Ovary (tissue), 3 donors: ENCODE measurements at regions not wholly inside any gene's neighbourhood (a gene's known extent, or its start where the extent isn't known, plus 50 kb on each side); places are given as distances from the start of the nearest gene placed in this dataset.
"Not testable (repeated sequence)": the region's sequence is repeated elsewhere in the genome, so short reads cannot be mapped to it uniquely, and the experiment has no call there.

ENCODE experiments used
- CTCF ChIP-seq, 3 donors: fragments of 450-650 bp in 2 of 3; fragments of 200-600 bp in 1 of 3; IDR thresholded peaks; one replicate each; pipeline versions ENCODE4 v1.5.1 to v1.8.0; 2016 to 2022; ENCODE audit warnings: antibody characterized with exemption in 3 of 3, mild to moderate bottlenecking in 1 of 3
- POLR2A ChIP-seq: fragments of 450-650 bp; IDR thresholded peaks from one replicate; pipeline ENCODE4 v1.6.1; 2017; ENCODE audit warnings: antibody characterized with exemption, mild to moderate bottlenecking, moderate library complexity
- donor health status: DM: no; HTN: no; CAD: no.

GRCh38 chr1:176349135-176349715 lies 113.8 kb upstream of the PAPPA2 start:
- TF ChIP-seq CTCF (IDR thresholded peaks at IDR 0.05); POLR2A: not testable (repeated sequence)
